Upper lobe of left lung (tissue), 4 donors: ENCODE measurements at regions not wholly inside any gene's neighbourhood (a gene's known extent, or its start where the extent isn't known, plus 50 kb on each side); places are given as distances from the start of the nearest gene placed in this dataset.

ENCODE experiments used
- EP300 ChIP-seq, 4 donors: sonication (generic); formaldehyde crosslinking; IDR thresholded peaks; one replicate each; pipeline ENCODE4 v1.5.1; 2017; ENCODE audit warnings: antibody characterized with exemption in 4 of 4, control low read depth in 2 of 4
- POLR2A ChIP-seq, 4 donors: fragments of 450-650 bp; IDR thresholded peaks; one replicate each; pipeline ENCODE4 v1.5.1; 2016 to 2017; ENCODE audit warnings: antibody characterized with exemption in 4 of 4, mild to moderate bottlenecking in 2 of 4
- POLR2AphosphoS5 ChIP-seq, 2 donors: sonication (generic); formaldehyde crosslinking; IDR thresholded peaks; one replicate each; pipeline ENCODE4 v1.5.1; 2017; ENCODE audit warnings: antibody characterized with exemption in 2 of 2
- TF ChIP-seq, protein P1 (sequence below), 6 experiments: fragments of 450-650 bp in 4 of 6; fragments of 200-600 bp in 2 of 6; sonication (generic) in 2 of 6; IDR thresholded peaks; one replicate each; pipeline ENCODE4 v1.5.1; 2016 to 2019; ENCODE audit warnings: antibody characterized with exemption in 6 of 6

DNA sequence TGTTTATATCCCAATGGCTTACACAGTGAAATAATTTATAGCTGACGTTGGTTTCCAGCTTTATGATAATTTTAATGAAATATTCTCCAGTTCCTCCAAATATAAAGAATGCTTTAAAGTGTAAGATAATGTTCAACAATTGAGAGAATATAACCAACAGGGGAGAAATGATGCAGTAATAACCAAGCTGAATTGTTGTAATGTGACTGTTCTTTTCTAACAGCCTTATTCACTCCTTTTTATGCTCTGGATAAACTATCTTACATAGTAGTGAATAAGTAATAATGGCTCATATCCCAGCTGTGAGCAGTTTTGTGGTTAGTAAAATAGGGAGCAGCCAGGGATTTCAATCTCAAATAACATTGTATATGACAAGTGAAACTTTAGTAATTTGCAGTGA lies 2348.7 kb upstream of the ACO1 start:
- TF ChIP-seq, protein P1, sequence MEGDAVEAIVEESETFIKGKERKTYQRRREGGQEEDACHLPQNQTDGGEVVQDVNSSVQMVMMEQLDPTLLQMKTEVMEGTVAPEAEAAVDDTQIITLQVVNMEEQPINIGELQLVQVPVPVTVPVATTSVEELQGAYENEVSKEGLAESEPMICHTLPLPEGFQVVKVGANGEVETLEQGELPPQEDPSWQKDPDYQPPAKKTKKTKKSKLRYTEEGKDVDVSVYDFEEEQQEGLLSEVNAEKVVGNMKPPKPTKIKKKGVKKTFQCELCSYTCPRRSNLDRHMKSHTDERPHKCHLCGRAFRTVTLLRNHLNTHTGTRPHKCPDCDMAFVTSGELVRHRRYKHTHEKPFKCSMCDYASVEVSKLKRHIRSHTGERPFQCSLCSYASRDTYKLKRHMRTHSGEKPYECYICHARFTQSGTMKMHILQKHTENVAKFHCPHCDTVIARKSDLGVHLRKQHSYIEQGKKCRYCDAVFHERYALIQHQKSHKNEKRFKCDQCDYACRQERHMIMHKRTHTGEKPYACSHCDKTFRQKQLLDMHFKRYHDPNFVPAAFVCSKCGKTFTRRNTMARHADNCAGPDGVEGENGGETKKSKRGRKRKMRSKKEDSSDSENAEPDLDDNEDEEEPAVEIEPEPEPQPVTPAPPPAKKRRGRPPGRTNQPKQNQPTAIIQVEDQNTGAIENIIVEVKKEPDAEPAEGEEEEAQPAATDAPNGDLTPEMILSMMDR (IDR thresholded peaks at IDR 0.05): no peak
- TF ChIP-seq EP300 (IDR thresholded peaks at IDR 0.05) (no peak), POLR2AphosphoS5 (IDR thresholded peaks at IDR 0.05) (no peak), POLR2A (IDR thresholded peaks at IDR 0.05) (no peak)
